ENCODE measurements at regions not wholly inside any gene's neighbourhood (a gene's known extent, or its start where the extent isn't known, plus 50 kb on each side); places are given as distances from the start of the nearest gene placed in this dataset.

DNA sequence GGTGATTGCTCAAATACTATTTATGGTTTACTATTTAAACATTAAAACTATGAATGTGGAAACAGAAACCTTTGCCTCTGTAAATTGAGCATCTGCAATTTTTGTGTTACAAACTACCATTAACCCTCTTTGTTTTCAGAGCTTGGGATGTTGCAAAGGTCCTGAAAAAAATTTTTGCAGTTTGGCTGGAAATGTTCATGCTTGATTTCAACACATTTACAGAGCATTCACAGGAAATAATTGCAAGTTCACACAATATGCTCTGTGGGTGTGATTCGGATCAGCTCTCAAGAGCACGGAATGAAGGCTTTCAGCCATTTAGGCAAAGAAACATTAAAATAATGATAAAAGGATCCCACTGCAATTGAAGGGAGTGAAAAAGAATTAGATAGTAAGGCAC is 232.9 kb downstream of the ATP23 start:
- TF ChIP-seq CTCF (IDR thresholded peaks at IDR 0.05; ENCODE audit: insufficient read depth, low read length) = no peak
- TF ChIP-seq POLR2AphosphoS5 (IDR thresholded peaks at IDR 0.05; ENCODE audit: low read depth) = no peak
- TF ChIP-seq, protein P1, sequence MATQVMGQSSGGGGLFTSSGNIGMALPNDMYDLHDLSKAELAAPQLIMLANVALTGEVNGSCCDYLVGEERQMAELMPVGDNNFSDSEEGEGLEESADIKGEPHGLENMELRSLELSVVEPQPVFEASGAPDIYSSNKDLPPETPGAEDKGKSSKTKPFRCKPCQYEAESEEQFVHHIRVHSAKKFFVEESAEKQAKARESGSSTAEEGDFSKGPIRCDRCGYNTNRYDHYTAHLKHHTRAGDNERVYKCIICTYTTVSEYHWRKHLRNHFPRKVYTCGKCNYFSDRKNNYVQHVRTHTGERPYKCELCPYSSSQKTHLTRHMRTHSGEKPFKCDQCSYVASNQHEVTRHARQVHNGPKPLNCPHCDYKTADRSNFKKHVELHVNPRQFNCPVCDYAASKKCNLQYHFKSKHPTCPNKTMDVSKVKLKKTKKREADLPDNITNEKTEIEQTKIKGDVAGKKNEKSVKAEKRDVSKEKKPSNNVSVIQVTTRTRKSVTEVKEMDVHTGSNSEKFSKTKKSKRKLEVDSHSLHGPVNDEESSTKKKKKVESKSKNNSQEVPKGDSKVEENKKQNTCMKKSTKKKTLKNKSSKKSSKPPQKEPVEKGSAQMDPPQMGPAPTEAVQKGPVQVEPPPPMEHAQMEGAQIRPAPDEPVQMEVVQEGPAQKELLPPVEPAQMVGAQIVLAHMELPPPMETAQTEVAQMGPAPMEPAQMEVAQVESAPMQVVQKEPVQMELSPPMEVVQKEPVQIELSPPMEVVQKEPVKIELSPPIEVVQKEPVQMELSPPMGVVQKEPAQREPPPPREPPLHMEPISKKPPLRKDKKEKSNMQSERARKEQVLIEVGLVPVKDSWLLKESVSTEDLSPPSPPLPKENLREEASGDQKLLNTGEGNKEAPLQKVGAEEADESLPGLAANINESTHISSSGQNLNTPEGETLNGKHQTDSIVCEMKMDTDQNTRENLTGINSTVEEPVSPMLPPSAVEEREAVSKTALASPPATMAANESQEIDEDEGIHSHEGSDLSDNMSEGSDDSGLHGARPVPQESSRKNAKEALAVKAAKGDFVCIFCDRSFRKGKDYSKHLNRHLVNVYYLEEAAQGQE (IDR thresholded peaks at IDR 0.05; ENCODE audit: insufficient replicate concordance, low read depth) = no peak
- TF ChIP-seq GABPA (IDR thresholded peaks at IDR 0.05; ENCODE audit: low read depth) = no peak

Measured in HL-60 (cell line).